GM23338 (cell line): ENCODE measurements at regions not wholly inside any gene's neighbourhood (a gene's known extent, or its start where the extent isn't known, plus 50 kb on each side); places are given as distances from the start of the nearest gene placed in this dataset.

ENCODE experiments used
- CREB1 ChIP-seq: fragments of 250-450 bp; sonication (Bioruptor Pico); IDR thresholded peaks from 2 replicates; pipeline ENCODE4 v1.5.0; 2020; ENCODE audit warnings: low read depth, mild to moderate bottlenecking, moderate library complexity
- EZH2 ChIP-seq: fragments of 200-600 bp; sonication (generic); IDR thresholded peaks from one replicate; pipeline ENCODE4 v1.8.0; 2017; ENCODE audit warnings: antibody characterized with exemption, mild to moderate bottlenecking, low read depth; ENCODE audit not compliant: unreplicated experiment
- POLR2AphosphoS5 ChIP-seq: IDR thresholded peaks from 2 replicates; pipeline ENCODE4 v1.6.1; 2016; ENCODE audit warnings: antibody characterized with exemption, low read depth
- TF ChIP-seq, protein P1 (sequence below), 2 experiments: fragments of 200-600 bp in 1 of 2; sonication (generic) in 1 of 2; conservative IDR thresholded peaks; 2 replicates each; pipeline versions ENCODE4 v1.5.1 to v1.6.1; 2016 to 2017; ENCODE audit warnings: antibody characterized with exemption in 2 of 2, low read depth in 2 of 2, mild to moderate bottlenecking in 2 of 2, moderate library complexity in 1 of 2

DNA sequence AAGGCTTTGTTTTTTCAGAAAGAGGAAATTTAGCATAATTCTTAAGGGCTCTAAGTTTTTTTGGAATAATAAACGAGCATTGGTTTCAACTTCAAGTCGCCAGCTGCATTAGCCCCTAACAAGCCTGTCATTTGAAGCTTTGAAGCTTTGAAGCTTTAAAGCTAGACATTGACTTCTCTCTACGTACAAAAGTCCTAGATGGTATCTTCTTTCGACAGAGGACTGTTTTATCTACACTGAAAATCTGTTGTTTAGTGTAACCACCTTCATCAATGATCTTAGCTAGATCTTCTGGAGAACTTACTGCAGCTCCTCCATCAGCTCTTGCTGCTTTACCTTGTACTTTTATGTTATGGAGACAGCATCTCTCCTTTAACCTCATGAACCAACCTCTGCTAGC lies 79.6 kb upstream of the TMEM72 start:
- TF ChIP-seq, protein P1, sequence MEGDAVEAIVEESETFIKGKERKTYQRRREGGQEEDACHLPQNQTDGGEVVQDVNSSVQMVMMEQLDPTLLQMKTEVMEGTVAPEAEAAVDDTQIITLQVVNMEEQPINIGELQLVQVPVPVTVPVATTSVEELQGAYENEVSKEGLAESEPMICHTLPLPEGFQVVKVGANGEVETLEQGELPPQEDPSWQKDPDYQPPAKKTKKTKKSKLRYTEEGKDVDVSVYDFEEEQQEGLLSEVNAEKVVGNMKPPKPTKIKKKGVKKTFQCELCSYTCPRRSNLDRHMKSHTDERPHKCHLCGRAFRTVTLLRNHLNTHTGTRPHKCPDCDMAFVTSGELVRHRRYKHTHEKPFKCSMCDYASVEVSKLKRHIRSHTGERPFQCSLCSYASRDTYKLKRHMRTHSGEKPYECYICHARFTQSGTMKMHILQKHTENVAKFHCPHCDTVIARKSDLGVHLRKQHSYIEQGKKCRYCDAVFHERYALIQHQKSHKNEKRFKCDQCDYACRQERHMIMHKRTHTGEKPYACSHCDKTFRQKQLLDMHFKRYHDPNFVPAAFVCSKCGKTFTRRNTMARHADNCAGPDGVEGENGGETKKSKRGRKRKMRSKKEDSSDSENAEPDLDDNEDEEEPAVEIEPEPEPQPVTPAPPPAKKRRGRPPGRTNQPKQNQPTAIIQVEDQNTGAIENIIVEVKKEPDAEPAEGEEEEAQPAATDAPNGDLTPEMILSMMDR (conservative IDR thresholded peaks at IDR 0.05; ENCODE audit: low read depth in 2 of 2), result no peak
- no peak for TF ChIP-seq EZH2
- TF ChIP-seq CREB1 (CRISPR knock-in tag), result no peak
- TF ChIP-seq POLR2AphosphoS5, result no peak
